ENCODE measurements at regions not wholly inside any gene's neighbourhood (a gene's known extent, or its start where the extent isn't known, plus 50 kb on each side); places are given as distances from the start of the nearest gene placed in this dataset.

DNA sequence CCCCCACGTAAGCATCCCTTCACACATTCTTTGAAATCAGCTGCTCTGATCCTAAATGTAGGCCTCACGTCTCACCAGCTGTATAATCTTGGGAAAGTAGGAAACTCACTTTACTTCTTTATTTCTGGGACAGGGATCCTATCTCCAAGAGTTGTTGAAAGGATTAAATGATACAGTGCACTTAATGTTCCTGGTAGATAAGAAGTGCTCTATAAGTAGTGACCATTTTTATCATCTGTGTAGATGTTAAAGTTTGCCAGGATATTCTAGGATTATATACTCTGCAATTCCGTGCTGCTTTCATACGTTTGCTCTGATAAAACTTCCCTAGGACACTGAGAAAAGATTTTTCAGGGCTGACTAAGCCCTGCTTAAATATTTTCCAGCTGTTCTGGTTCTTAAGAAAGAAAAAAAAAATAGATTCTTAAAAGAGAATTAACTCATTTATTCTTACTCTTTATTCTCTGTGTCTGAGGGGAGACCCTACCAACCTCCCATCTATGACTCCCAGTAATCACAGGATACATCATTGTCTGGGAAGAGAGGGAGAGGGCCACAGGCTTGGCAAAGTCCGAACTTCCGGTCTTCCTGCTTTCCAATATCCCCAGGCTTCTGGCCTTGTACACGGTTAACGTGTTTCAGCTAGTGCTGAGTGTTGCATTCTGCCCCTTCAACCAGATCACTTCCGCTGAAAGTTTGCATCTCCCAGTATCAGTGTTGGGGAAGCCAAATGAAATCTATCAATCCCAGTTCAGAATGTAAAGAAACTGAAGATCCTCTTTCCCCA, 269.2 kb downstream of the TRIML1 start:
- H3K4me1 ChIP-seq, result no peaks in the 10 kb centered on the region
- no peaks in the 10 kb centered on the region for H3K9me3 ChIP-seq
- 38% methylated on average over 9 of the region's 9 CpGs for WGBS
- TF ChIP-seq EP300 (IDR thresholded peaks at IDR 0.05), result no peak
- TF ChIP-seq, protein P1, sequence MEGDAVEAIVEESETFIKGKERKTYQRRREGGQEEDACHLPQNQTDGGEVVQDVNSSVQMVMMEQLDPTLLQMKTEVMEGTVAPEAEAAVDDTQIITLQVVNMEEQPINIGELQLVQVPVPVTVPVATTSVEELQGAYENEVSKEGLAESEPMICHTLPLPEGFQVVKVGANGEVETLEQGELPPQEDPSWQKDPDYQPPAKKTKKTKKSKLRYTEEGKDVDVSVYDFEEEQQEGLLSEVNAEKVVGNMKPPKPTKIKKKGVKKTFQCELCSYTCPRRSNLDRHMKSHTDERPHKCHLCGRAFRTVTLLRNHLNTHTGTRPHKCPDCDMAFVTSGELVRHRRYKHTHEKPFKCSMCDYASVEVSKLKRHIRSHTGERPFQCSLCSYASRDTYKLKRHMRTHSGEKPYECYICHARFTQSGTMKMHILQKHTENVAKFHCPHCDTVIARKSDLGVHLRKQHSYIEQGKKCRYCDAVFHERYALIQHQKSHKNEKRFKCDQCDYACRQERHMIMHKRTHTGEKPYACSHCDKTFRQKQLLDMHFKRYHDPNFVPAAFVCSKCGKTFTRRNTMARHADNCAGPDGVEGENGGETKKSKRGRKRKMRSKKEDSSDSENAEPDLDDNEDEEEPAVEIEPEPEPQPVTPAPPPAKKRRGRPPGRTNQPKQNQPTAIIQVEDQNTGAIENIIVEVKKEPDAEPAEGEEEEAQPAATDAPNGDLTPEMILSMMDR (IDR thresholded peaks at IDR 0.05), result no peak
- no peaks in the 10 kb centered on the region for H3K27me3 ChIP-seq
- no peak overlapping the region for H3K4me3 ChIP-seq
- no peaks in the 10 kb centered on the region for H3K36me3 ChIP-seq
- no peak overlapping the region for H3K27ac ChIP-seq
- DNase-seq (ENCODE audit: low spot score in 2 of 2), result no peak

DNA sequence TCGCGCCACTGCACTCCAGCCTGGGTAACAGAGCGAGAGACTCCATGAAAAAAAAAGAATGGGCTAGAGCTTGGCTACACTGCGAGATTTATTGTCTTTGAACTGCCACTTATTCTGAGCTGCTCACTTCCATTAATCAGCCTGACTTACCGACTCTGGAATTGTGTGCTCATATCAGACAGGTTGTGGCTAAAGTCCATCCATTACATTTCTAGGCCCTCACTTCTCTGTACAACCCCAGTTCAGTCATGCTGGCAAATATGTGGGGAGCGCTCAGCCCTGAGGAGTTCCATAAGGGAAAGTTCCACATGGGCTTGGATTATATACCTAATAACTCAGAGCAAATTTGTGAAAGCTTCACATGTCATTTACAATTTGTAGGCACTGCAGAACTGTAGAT, 270.6 kb downstream of the TRIML1 start:
- Histone ChIP-seq H3K4me1 (no peaks in the 10 kb centered on the region), H3K36me3 (no peaks in the 10 kb centered on the region), H3K9me3 (no peaks in the 10 kb centered on the region), H3K4me3 (no peak overlapping the region), H3K27me3 (no peaks in the 10 kb centered on the region), H3K27ac (no peak overlapping the region)
- 86% methylated on average over 6 of the region's 6 CpGs for WGBS
- no peak for TF ChIP-seq POLR2AphosphoS5 (IDR thresholded peaks at IDR 0.05)
- TF ChIP-seq POLR2A (IDR thresholded peaks at IDR 0.05), result no peak
- no peak for TF ChIP-seq EP300 (IDR thresholded peaks at IDR 0.05)
- TF ChIP-seq, protein P1 (IDR thresholded peaks at IDR 0.05), result no peak
- no peak for DNase-seq (ENCODE audit: low spot score in 2 of 2)

DNA sequence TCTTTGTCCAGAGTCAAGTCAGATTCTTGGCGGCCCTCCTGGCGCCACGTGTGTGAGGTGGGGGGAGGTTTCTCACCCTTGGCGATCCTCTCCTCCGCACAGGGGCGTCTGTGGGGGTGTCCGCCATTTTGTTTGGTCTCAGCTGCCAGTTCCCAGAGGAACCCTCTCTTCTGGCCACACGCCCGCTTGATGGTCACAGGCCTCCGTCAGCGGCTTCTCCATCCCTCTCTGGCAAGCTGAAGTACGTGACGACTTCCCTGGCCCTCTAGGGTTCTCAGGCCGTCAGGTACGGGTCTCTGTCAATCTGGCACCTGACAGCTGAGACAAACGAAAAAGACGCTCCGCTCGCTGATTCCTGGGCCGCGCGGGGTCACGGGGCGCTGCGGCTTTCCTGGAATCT, 272.6 kb downstream of the TRIML1 start:
- no peaks in the 10 kb centered on the region for H3K27me3 ChIP-seq
- DNase-seq (ENCODE audit: low spot score in 2 of 2), result no peak
- no peaks in the 10 kb centered on the region for H3K9me3 ChIP-seq
- H3K4me3 ChIP-seq, result no peak overlapping the region
- TF ChIP-seq POLR2AphosphoS5 (IDR thresholded peaks at IDR 0.05), result no peak
- no peak for TF ChIP-seq EP300 (IDR thresholded peaks at IDR 0.05)
- TF ChIP-seq POLR2A (IDR thresholded peaks at IDR 0.05), result no peak
- TF ChIP-seq, protein P1 (IDR thresholded peaks at IDR 0.05), result no peak
- H3K4me1 ChIP-seq, result no peaks in the 10 kb centered on the region
- no peak overlapping the region for H3K27ac ChIP-seq
- H3K36me3 ChIP-seq, result no peaks in the 10 kb centered on the region
- 90% methylated on average over 25 of the region's 25 CpGs for WGBS

DNA sequence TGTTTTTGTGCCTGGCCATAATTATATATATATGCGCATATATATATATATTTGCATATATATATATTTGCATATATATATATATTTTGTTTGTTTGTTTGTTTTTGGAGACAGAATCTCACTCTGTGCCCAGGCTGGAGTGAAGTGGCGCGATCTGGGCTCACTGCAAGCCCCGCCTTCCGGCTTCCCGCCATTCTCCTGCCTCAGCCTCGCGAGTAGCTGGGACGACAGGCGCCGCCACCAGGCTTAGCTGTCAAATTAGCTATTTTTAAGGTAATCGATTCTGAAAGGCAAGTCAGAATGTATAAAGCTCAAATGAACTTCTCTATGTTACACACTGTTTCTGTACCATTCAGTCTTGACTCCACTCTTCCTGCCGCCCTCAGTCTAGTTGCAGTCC, 273.3 kb downstream of the TRIML1 start:
- no peaks in the 10 kb centered on the region for H3K4me1 ChIP-seq
- no peak for TF ChIP-seq POLR2A (IDR thresholded peaks at IDR 0.05)
- TF ChIP-seq, protein P1 (IDR thresholded peaks at IDR 0.05), result no peak
- no peak for TF ChIP-seq EP300 (IDR thresholded peaks at IDR 0.05)
- no peak for TF ChIP-seq POLR2AphosphoS5 (IDR thresholded peaks at IDR 0.05)
- WGBS, result 92% methylated on average over 13 of the region's 13 CpGs
- DNase-seq (ENCODE audit: low spot score in 2 of 2), result no peak
- H3K27me3 ChIP-seq, result no peaks in the 10 kb centered on the region
- no peaks in the 10 kb centered on the region for H3K9me3 ChIP-seq
- no peaks in the 10 kb centered on the region for H3K36me3 ChIP-seq
- no peak overlapping the region for H3K4me3 ChIP-seq
- H3K27ac ChIP-seq, result no peak overlapping the region

DNA sequence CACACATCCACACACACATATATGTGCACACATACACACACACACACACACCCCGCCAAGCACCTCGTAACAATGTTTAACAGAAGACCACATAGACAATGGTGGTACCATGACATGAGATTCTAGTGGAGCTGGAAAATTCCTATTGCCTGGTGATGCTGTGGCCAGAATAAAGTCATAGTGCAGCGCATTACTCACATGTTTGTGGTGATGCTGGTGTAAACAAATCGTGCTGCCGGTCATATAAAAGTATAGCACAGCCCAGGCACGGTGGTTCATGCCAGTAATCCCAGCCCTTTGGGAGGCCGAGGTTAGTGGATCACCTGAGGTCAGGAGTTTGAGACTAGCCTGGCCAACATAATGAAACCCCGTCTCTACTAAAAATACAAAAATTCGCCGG, 275.2 kb downstream of the TRIML1 start:
- Histone ChIP-seq H3K4me3 (no peak overlapping the region), H3K27me3 (no peaks in the 10 kb centered on the region), H3K4me1 (no peaks in the 10 kb centered on the region), H3K9me3 (no peaks in the 10 kb centered on the region), H3K36me3 (no peaks in the 10 kb centered on the region), H3K27ac (no peak overlapping the region)
- WGBS, result 94% methylated on average over 10 of the region's 10 CpGs
- no peak for TF ChIP-seq EP300 (IDR thresholded peaks at IDR 0.05)
- DNase-seq (ENCODE audit: low spot score in 2 of 2), result no peak

DNA sequence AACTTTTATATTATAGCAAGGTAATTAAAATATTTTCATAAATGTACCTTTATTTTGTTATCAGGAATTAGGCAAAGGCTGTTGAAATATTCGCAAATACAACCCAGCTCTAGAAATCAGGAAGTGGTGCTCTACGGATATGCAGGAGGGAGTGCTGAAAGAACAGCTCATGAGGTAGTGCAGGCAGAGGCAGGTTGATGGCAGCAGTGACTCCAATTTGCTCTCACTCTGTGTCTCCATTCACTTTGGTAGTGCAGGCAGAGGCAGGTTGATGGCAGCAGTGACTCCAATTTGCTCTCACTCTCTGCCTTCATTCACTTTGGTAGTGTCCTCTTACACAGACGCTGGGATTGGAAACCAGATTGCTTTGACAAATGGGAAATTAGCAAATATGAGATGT, 277.9 kb downstream of the TRIML1 start:
- H3K4me3 ChIP-seq, result no peak overlapping the region
- TF ChIP-seq POLR2AphosphoS5 (IDR thresholded peaks at IDR 0.05), result no peak
- TF ChIP-seq POLR2A (IDR thresholded peaks at IDR 0.05), result no peak
- TF ChIP-seq EP300 (IDR thresholded peaks at IDR 0.05), result no peak
- TF ChIP-seq, protein P1 (IDR thresholded peaks at IDR 0.05), result no peak
- no peaks in the 10 kb centered on the region for H3K27me3 ChIP-seq
- WGBS, result 50% methylated on average over 3 of the region's 3 CpGs
- no peaks in the 10 kb centered on the region for H3K9me3 ChIP-seq
- H3K4me1 ChIP-seq, result no peaks in the 10 kb centered on the region
- no peaks in the 10 kb centered on the region for H3K36me3 ChIP-seq
- no peak overlapping the region for H3K27ac ChIP-seq
- no peak for DNase-seq (ENCODE audit: low spot score in 2 of 2)
